ENCODE measurements at regions not wholly inside any gene's neighbourhood (a gene's known extent, or its start where the extent isn't known, plus 50 kb on each side); places are given as distances from the start of the nearest gene placed in this dataset.
"Not testable (repeated sequence)": the region's sequence is repeated elsewhere in the genome, so short reads cannot be mapped to it uniquely, and the experiment has no call there.

- not testable (repeated sequence) for H3K56ac ChIP-seq (ENCODE audit: insufficient read length, low read depth, low read length); H4K5ac ChIP-seq (ENCODE audit: insufficient read length, low read depth, low read length); H3K27me3 Mint-ChIP-seq (ENCODE audit: low read depth); H3K27ac ChIP-seq (ENCODE audit: insufficient read length, low read depth, low read length); H2BK120ac ChIP-seq (ENCODE audit: low read depth, low read length, poor library complexity, severe bottlenecking); H3K4ac ChIP-seq (ENCODE audit: low read depth, low read length); H3K14ac ChIP-seq (ENCODE audit: insufficient read depth, low read length); H3K27ac Mint-ChIP-seq; H4K91ac ChIP-seq (ENCODE audit: insufficient read length, low read depth, low read length); H4K20me1 ChIP-seq (ENCODE audit: control insufficient read depth, insufficient read depth, insufficient read length); H3K23me2 ChIP-seq (ENCODE audit: insufficient read length, low read depth, low read length, poor library complexity, severe bottlenecking); H3K9me3 Mint-ChIP-seq; H3K9me3 ChIP-seq (ENCODE audit: control insufficient read depth, low read depth, low read length); H2BK5ac ChIP-seq (ENCODE audit: insufficient read length, low read length); H3T11ph ChIP-seq (ENCODE audit: low read length); H2BK15ac ChIP-seq (ENCODE audit: low read depth, low read length); DNase-seq; H3K9ac ChIP-seq (ENCODE audit: extremely low read depth, insufficient read length, low read length); H2BK12ac ChIP-seq (ENCODE audit: insufficient read length, low read depth, low read length); H3K27me3 ChIP-seq (ENCODE audit: insufficient read depth, low read length); H3K18ac ChIP-seq (ENCODE audit: insufficient read length, low read depth, low read length); H3K23ac ChIP-seq (ENCODE audit: insufficient read length, low read depth, low read length); H3K79me2 ChIP-seq (ENCODE audit: insufficient read depth, low read length); H3K36me3 Mint-ChIP-seq (ENCODE audit: insufficient read depth in 1 of 3, low read depth in 3 of 3); H4K8ac ChIP-seq (replicated peaks; ENCODE audit: insufficient read length, low read depth, low read length); H2AK5ac ChIP-seq (ENCODE audit: insufficient read length, low read length); H3K4me1 Mint-ChIP-seq; H3K4me1 ChIP-seq (ENCODE audit: insufficient read depth, low read length); H3K79me1 ChIP-seq (ENCODE audit: insufficient read depth, low read depth, low read length, poor library complexity, severe bottlenecking); H2AFZ ChIP-seq (ENCODE audit: low read length); H2BK20ac ChIP-seq (ENCODE audit: low read depth, low read length, poor library complexity, severe bottlenecking)
- peak overlapping the region; percentile 62 to 75; a peak in 4 of 5 replicates for H3K4me3 Mint-ChIP-seq
- H3K4me2 ChIP-seq (ENCODE audit: insufficient read depth, insufficient read length, low read length): peak overlapping the region; percentile 57
- no CpG with 5 or more reads among the region's 6 CpGs for WGBS (ENCODE audit: extremely low coverage, insufficient read length, low lambda C conversion rate)
These were observed 132.1 kb downstream of the PPIAL4A start for GRCh38 chr1:121021716-121022115.

DNA sequence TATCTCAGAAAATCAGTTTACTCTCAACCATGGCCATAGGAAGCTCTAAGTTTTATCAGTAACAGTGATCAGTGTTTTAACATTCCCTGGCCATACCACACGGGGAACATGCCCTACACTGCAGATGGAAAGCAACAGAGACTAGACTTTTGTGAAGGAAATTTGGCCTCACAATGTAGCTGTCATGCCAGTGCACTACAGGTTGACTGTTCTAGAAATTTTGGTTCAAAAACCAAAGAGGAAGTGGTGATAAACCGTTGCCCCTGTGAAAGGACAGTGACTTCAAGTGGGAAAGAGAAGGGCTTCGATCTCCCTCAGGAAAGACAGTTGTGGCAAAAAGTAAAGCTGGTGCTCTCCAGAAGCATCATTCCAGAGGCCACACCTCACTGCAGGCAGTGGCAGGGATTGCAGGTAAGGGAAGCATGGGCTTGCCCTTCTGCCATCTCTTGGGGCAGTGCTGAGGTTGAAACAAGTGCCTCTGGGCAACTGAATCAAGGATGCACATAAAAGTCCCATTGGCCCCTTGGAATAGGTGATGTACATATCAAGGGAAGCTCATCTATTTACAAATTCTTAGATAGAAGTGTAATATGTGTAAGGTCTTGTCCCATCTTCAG is 143.4 kb downstream of the PPIAL4A start:
- H4K8ac ChIP-seq (replicated peaks; ENCODE audit: insufficient read length, low read depth, low read length); H3K79me1 ChIP-seq (ENCODE audit: insufficient read depth, low read depth, low read length, poor library complexity, severe bottlenecking); H3K4me3 Mint-ChIP-seq; H3K4me1 ChIP-seq (ENCODE audit: insufficient read depth, low read length); H3K23ac ChIP-seq (ENCODE audit: insufficient read length, low read depth, low read length); H3K23me2 ChIP-seq (ENCODE audit: insufficient read length, low read depth, low read length, poor library complexity, severe bottlenecking); H2BK5ac ChIP-seq (ENCODE audit: insufficient read length, low read length); H3K9me3 Mint-ChIP-seq; H3K18ac ChIP-seq (ENCODE audit: insufficient read length, low read depth, low read length); H4K5ac ChIP-seq (ENCODE audit: insufficient read length, low read depth, low read length); H3K4me1 Mint-ChIP-seq; H3K27me3 Mint-ChIP-seq (ENCODE audit: low read depth); DNase-seq; H4K91ac ChIP-seq (ENCODE audit: insufficient read length, low read depth, low read length); H3K14ac ChIP-seq (ENCODE audit: insufficient read depth, low read length); H3K4me2 ChIP-seq (ENCODE audit: insufficient read depth, insufficient read length, low read length); H3K36me3 Mint-ChIP-seq (ENCODE audit: insufficient read depth in 1 of 3, low read depth in 3 of 3); H3K27me3 ChIP-seq (ENCODE audit: insufficient read depth, low read length); H3K4ac ChIP-seq (ENCODE audit: low read depth, low read length); H3K9me3 ChIP-seq (ENCODE audit: control insufficient read depth, low read depth, low read length); H2AFZ ChIP-seq (ENCODE audit: low read length); H4K20me1 ChIP-seq (ENCODE audit: control insufficient read depth, insufficient read depth, insufficient read length); H2AK5ac ChIP-seq (ENCODE audit: insufficient read length, low read length); H3K56ac ChIP-seq (ENCODE audit: insufficient read length, low read depth, low read length); H2BK20ac ChIP-seq (ENCODE audit: low read depth, low read length, poor library complexity, severe bottlenecking); H3K27ac ChIP-seq (ENCODE audit: insufficient read length, low read depth, low read length); H2BK120ac ChIP-seq (ENCODE audit: low read depth, low read length, poor library complexity, severe bottlenecking); H3T11ph ChIP-seq (ENCODE audit: low read length); H3K79me2 ChIP-seq (ENCODE audit: insufficient read depth, low read length); H3K27ac Mint-ChIP-seq; H2BK15ac ChIP-seq (ENCODE audit: low read depth, low read length); H2BK12ac ChIP-seq (ENCODE audit: insufficient read length, low read depth, low read length); H3K9ac ChIP-seq (ENCODE audit: extremely low read depth, insufficient read length, low read length): not testable (repeated sequence)
- WGBS (ENCODE audit: extremely low coverage, insufficient read length, low lambda C conversion rate): no CpG with 5 or more reads among the region's 3 CpGs
